ENCODE measurements at regions not wholly inside any gene's neighbourhood (a gene's known extent, or its start where the extent isn't known, plus 50 kb on each side); places are given as distances from the start of the nearest gene placed in this dataset.
"Not testable (repeated sequence)": the region's sequence is repeated elsewhere in the genome, so short reads cannot be mapped to it uniquely, and the experiment has no call there.

DNA sequence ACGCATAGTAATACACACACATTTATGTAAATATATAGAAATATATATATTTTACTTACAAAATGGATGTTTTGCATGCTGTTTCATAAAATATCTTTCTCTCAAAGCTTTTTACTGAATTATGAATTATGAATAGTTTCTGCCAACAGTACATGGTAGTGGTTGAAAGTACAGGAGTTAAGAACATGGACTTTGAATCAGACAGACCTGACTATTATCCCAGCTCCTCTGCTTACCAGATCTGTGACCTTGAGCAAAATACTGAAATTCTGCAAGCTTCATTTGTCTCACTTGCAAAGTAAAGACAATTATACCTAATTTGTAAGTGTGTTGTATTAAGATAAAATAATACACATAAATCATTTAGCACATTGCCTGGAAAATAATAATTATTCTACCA is 459.5 kb downstream of the EPM2A start:
- no peak for DNase-seq (ENCODE audit: low read depth)

DNA sequence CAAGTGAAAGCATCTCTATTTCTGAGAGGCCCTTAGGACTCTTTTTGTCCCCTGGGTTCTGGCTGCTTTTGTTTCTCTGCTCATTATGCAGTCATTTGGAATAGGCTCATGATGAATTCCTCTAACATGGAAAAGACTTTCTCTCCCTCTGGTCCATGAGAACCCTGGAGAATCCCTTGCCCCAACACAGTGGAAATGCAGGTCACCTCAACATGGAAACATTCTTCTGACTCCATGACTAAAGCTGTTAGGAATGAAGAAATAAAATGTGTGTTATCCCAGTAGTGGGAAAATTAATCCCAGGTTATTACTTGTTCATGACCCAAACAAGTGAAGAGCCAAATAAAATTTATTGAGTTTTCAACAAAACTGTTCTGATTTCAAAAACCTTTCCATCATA is 458.6 kb downstream of the EPM2A start:
- DNase-seq (ENCODE audit: low read depth) = no peak

DNA sequence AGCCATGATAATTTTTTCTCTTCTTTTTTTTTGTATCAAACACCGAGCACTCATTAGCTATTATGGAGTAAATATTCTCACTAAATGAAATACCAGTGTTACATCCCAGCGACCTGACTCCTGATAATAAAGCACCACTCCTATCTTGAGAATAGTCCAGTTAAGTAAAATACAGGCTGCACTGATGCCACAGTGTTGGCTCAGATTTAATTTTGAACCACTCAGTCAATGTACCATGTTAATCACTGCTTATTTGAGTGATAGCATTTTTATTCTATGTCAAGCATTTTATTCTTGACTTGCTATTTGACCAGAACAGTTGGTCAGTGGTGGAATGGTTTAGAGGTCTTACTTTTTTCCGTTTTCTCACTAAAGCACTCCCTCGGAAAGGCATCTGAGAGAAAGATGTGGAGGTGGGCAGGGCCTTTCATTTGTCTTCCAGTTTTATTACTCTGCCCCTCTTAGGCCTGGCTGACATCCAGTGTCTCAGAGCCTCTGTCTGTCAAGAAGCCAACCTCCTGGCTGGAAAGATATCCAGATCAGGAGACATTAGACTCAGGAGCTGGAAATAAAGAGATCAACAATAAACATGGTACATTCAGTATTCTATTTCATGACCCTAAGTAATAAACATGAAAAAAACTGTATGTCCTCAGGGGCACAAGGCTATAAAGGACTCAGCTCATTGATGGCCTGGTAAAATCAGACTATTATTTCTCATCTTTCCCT is 457.8 kb downstream of the EPM2A start:
- DNase-seq (ENCODE audit: low read depth) = no peak

DNA sequence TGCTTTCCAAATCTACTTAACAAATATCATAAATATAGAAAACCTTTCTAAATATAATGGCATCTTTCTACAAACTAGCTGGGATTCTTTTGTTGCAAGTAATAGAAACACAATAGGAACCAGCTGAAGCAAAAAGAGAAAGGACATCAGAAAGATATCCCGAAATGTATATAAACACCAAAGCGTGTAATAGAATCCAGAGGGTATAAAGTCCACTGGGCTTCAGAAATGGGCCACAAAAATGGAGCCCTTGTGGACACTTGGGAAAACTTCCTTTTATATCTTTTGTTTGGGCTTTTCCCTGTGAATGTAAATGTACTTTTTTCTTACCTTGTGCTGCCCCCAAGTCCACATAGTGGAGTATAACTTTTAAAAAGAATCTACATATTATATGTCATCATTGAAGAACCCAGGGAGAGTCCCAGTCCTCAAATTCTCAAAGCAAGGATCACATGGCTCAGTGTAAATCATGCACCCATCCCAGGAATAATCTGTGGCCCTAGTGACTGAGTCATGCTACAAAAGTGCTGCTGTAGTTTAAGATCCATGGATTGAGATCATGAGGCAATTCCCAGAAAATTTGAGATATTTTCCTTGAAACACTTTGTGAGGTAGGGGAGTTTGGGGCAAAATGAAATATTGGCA is 457.0 kb downstream of the EPM2A start:
- DNase-seq (ENCODE audit: low read depth) = no peak

DNA sequence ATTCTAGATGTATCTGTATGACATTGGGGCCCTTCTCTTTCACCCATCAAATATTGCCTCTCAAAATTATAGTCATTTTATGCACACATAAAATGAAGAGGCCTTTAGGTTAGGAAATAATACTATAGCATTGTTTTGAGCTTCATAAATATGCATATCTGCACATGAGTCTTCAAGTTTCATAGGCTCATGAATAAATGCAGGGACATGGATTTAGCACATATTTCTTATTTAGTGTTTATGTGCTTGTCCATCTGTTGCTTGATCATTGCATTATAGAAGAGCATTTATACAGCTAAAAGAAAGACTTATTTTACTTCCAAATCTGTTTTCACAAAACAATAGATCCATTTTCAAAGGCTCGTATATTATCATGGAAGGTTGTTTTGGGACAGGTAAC is 455.8 kb downstream of the EPM2A start:
- DNase-seq (ENCODE audit: low read depth) = no peak

DNA sequence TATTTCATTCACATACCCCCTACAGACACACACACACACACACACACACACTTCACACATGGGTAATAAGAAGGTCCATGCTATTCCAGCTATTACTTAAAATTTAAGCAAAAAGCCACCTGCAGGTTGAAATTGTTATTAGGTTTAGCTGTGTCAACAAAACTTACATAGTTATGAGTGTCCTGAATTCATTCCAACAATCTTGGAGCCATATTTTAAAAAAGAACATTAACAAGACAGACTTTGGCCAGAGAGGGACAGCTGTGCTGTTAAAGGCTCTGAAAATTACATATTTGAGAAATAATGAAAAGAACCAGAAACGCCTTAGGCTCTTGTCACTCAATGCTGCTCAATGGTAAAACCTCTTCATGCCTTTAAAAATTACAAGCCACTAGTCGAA is 455.3 kb downstream of the EPM2A start:
- DNase-seq (ENCODE audit: low read depth) = no peak

DNA sequence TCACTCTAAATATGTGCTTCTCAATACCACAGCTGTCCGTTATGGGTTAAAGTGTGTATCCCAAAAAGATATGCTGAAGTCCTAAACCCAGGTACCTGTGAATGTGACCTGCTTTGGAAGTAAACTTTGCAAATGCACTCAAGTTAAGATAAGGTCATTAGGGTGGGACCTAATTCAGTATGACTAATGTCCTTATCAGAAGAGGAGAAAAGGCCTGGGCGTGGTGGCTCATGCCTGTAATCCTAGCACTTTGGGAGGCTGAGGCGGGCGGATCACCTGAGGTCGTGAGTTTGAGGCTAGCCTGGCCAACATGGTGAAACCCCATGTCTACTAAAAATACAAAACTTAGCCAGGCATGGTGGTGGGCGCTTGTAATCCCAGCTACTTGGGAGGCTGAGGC is 452.1 kb downstream of the EPM2A start:
- DNase-seq (ENCODE audit: low read depth) = not testable (repeated sequence)

DNA sequence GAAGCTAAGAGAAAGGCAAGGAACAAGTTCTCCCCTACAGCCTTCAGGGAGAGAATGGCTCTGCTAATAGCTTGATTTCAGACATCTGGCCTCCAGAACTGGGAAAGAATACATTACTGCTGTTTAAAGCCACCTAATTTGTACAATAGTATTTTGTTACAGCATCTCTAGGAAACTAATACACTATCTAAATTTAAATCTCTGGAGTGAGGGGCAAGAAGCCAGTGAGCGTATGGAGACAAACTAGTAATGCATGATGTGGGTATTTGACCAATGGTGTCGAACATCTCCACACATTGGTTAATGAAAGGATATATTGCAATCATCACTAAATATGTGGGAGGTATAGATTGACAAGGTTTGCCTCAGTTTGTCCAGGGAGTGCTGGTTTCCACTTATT is 451.5 kb downstream of the EPM2A start:
- no peak for DNase-seq (ENCODE audit: low read depth)

DNA sequence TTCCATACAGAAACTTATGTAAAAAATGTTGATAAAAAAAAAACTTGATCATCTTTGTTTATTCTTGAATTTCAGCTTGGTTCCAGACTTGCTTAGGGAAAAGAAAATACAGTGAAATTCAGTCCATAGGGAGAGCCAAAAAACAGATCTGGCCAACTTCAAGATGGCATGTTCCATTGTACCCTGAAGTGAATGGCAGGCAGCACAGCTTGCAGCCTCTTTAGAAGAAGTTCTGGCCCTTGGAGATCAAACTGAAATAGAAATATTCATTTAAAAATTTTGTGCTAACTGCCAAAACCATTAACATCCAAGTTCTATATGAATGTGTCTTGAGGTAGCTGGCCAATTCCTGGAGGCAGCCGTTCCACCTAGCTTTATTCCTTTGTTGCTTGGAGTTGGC is 448.4 kb downstream of the EPM2A start:
- no peak for DNase-seq (ENCODE audit: low read depth)

DNA sequence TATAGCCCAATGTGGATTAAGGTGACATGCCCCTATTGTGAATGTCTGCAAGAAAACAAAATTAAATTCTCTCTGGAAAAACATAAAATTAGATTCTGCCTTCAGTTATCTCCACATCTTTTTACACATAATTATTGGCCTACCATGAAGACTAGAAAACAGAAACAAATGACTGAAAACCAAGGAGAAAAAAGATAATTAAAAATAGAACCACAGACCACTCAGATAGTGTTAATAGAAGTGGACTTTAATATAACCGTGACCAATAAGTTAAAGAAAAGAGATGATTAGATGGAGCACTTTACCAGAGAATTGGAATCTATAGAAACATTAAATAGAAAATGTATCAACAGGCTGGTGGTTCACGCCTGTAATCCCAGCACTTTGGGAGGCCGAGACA is 445.7 kb downstream of the EPM2A start:
- no peak for DNase-seq (ENCODE audit: low read depth)

DNA sequence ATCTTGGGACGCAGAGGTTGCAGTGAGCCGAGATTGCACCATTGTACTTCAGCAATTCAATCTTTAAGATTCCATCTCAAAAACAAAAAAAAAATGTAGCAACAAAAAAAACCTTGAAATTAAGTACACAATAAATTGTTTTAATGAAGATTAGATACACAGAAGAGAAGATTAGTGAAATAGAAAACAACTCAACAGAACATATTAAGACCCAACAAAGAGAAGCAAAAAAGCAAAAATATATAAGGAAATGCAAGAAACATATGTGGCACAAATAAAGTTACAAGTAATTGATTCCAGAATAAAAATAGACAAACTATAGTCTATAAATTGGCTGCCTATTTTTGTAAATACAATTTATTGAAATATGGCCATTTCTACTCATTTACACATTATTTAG is 445.2 kb downstream of the EPM2A start:
- DNase-seq (ENCODE audit: low read depth) = no peak

DNA sequence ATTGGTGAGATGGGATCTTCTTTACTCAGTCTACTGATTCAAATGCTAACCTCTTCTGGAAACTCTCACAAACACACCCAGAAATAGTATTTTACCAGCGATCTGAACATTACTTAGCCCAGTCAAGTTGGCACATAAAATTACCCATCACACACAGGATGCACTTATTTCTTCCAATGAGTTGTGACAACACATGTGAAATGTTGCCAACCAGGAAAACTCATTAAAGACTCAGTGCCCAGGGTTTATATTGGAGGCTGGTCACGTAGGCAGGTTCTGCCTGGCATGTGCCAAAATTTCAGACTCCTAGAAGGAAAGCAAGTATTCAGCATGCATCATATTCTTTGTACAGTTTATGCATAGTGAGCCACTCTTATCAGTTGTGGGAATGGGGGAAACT is 443.3 kb downstream of the EPM2A start:
- no peak for DNase-seq (ENCODE audit: low read depth)

DNA sequence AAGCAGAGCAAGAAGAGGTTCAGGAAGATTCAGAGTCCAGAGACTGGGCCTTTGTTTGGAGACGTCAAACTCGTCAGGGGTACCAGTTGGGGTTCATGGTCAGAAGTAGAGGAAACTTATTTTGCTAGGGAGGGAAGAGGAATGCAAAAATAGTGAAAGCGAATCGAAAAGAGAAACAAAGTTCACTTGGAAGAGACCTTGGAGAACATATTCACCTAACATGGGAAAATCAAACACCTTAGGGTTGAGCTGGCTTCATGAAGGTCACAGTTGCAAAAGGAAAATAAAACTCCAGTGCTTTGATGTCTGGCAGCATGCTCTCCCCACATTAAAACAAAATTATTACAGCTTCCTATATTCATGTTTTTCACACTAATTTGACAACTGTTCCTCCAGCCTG is 440.4 kb downstream of the EPM2A start:
- DNase-seq (ENCODE audit: low read depth) = no peak

DNA sequence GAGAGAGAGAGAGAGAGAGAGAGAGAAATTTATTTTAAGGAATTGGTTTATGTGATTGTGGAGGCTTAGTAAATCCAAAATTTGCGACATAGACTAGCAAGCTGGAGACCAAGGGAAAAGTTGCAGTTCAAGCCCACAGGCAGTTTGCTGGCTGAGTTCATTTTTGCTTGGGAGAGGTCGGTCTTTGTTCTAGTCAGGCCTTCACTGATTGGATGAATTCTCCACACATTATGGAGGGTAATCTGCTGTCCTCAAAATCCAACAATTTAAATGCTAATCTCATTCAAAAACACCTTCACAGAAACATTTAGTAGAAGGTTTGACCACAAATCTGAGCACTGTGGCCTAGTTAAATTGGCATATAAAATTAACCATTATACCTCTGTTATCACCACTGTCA is 439.6 kb downstream of the EPM2A start:
- no peak for DNase-seq (ENCODE audit: low read depth)

DNA sequence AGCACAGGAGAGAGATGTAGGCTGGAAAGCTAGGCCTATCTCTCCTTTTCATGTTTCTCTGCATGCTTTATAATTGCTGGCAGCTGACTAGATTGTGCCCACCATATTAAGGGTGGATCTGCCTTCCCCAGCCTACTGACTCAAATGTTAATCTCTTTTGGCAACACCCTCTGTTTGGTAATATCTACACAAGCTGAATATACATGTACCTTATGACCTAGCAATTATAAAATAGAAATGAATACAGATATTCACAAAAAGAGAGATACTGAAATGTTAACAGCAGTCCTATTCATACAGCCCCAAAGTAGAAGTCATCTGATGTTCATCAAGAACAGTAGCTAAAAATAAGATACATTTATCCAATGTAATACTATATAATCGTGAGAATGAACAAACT is 429.6 kb downstream of the EPM2A start:
- no peak for DNase-seq (ENCODE audit: low read depth)

DNA sequence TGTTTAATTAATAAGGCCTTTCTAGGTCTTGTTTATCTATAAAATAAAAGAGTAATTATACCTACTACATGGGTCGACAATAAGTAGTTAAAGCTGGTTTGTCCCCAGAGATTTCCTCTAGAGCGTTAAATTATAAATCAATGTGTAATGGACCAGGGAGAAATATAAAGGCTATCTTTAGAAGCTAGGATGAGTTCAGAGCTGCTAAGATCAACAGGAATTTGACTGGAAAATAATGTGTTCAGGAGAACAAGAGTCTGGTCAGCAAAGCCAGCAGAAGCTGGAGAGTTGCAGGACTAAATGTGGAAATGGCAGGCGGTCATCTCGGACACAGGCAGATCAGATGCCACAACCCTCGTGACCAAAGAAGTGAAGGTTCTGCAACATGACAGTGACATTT is 428.8 kb downstream of the EPM2A start:
- no peak for DNase-seq (ENCODE audit: low read depth)

DNA sequence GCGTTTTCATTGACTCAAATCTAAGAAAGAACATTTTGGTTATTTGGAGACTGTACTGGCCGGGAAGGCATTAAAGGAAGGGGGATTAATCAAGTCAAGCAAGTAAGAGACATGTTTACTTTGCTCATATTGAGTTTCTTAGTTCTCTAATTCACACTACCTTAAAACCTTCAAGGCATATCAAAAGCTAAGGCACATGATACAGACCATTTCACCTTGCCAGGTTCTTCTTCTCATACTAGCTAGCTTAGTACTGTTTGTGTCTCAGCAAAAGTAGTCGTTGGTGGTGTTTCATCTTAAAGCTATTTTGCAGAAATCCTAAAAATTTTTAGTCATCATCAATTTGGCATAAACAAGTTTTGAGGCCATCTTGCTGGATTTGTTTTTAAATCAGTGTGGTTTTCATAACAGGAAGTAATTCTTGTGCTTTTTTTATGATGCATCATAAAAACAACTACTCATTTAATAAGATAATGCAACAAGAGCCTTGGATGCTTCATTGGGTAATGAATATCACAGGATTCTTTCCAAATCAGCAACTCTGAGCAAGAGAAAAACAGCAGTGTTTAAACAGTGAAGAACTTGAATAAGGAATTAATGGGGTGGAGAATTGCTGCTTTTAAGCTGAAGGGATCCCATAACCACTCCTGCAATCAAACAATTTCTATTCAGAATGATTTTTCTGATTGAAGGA is 425.3 kb downstream of the EPM2A start:
- no peak for DNase-seq (ENCODE audit: low read depth)

DNA sequence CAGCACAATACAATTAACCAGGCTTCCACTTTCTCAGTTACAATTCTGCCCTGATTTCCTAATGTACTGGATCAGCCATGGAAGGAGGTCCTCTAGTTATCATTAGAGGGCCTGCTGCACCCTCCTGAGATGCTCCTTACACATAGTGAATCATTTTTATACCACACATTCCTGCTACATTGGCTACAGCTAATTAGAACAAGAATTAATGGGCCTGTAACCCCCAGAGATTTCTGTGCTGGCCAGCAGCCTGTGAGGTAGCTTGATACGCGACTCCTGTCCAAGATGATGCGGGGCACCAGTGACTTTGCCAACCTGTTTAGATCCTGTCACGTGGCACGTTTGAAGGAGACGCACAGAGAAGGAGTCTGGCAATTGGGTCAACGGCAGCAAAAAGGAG is 422.8 kb downstream of the EPM2A start:
- no peak for DNase-seq (ENCODE audit: low read depth)

DNA sequence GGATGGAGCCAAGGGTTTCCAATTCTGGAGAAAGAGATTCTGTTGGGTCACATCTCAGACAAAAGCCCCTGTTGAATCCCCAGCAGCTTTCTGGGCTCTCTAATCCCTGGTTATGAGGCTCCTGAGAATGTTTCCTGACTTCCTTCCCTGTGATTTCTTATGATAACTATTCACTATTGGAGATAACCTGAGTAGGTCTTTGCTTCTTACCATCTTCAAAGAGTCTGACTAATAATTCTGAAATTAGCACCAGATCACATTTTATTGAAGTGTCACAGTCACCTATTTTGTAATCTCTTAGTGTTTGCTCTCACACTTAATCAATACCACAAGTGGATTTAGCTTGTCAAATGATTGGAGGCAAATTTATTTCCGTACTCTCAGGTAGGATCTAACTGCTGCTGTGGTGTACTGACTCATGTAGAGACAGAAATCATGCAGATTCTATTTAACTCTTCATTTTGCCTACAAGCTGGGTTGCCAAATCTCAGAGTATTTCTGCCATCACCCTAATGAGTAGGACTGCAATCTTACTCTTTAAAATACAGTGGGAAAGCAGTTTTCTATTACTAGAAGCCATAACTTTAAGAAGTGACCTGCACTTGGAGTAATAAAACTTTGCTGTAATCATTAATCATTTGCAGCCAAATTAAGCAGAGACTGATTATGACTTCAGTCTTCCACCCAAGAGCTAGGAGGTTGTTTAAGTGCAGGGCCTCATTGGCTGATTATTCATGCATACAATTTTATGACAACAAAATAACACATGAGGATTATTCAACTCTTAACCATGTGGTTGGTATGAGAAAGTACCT is 422.1 kb downstream of the EPM2A start:
- DNase-seq (ENCODE audit: low read depth) = no peak

DNA sequence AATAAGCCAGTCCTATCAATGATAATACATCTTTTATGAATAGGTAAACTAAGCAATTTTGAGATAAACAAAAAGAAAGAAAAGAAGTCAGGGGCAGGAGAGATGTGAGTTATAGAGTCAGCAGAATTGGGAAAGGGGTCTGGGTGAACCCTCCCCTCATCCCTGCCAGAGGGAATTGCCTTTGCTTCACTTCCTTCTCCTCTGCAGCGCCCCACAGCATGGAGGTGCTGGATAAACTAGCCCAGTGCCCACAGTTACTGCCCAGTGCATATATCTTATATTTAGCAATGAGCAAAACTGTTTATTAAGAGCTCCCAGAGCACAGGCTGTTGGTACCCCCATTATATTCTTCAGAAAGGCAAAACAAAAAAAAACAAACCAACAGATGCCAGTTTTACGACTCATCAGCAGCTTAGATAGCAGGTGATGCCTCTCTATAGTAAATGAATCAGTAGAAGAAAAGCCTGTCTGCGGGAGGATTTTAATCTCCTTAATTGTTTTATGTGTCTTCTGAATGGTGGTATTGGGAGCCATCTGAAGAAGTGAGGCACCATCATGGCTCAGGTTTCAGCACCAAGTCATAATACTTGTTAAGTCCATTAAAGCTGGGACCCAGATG is 419.2 kb downstream of the EPM2A start:
- no peak for DNase-seq (ENCODE audit: low read depth)

DNA sequence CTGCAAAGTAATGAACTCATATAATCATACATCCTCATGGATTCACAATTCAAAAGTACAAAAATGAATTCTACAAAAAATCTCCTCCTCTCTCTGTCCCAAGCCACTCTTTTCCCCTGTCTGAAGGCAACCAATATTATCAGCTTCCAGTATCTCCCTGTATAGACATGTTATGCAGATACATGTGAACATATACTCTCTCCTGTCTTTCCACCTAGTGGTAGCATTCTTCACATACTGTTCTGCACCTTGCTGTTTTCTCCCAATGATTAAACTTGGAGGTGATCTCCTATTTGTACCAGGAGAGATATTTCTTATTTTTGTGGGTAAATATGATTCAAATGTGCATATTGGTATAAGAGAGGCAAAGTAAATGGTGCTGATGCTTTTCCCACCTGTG is 416.4 kb downstream of the EPM2A start:
- no peak for DNase-seq (ENCODE audit: low read depth)

DNA sequence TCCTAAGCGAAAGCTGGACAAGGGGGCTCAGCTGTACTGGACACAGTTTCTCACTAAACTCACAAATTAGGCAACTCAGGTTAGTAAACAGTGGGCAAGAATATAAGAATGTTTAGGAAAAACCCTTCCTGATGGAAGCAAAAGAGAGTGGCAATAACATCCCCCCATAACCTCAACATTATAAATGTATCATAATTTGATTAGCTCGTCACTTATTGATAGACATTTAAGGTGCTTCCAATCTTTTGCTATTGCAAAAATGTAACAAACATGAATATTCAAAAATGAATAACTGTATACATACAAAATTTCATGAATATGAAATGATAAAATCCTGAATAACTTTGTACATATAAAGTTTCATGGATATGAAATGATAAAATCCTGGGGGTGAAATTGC is 415.7 kb downstream of the EPM2A start:
- DNase-seq (ENCODE audit: low read depth) = no peak
